ENCODE measurements at regions not wholly inside any gene's neighbourhood (a gene's known extent, or its start where the extent isn't known, plus 50 kb on each side); places are given as distances from the start of the nearest gene placed in this dataset.
A peak's percentile ranks its signal among the peaks of the same experiment; 100 is the strongest.

DNA sequence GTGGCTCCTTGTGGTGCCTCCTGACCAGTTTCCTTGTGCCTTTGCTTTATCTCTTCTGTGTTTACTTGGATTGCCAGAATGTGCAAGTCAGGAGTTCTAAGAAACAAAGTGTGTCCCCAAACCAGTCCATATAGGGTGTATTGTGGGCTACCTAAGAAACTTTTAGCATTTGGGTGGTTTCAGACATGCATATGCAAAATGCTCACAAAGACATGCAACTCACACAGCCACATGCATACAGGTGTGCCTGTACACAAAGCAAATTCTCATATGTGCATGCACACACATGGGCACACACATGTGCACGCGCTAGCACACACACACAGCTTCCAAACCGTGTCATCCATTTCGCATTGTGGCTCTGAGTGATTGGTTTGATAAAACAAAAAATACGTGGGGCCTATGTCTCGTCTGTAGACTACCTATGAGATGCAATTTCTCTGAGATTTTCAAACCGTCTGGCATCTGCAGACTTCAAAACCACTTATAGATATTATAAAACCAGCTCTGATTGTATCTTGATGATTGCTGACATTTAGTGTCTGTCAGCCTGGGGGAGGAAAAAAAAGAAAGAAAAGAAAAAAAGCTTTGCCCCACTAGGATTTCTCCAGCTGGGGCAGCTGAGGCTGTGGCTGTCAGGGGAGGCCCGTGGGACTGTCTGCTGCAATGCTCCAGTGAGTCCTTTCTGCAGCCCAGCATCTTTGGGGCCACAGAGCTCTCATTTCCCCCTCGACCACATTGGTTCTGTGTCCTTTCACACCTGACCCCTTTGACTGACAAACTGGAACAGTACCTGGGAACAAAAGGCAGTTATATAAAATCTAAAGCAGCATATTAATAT is 556.1 kb downstream of the CMPK2 start:
- no peak overlapping the region for H3K4me2 ChIP-seq
- ChIA-PET CTCF (interaction anchor here (1.0 to 1.7 kb wide), 8 partner anchors 11 to 44 kb away, joined by 3 to 4 read pairs (median 3); no protein-coding TSS in a partner anchor), POLR2A (interaction anchor here (0.6 to 1.0 kb wide), 2 partner anchors 266 to 617 kb away, joined by 3 read pairs; partner anchors contain the start of gene SOX11)
- peak overlapping the region in 1 of 2 experiments; percentile 88; a peak in 2 of 4 replicates for H3K27ac ChIP-seq (ENCODE audit: low read depth in 2 of 2, low read length in 1 of 2)
- H3K9me2 ChIP-seq: no peaks in the 10 kb centered on the region
- H2AFZ ChIP-seq (ENCODE audit: low read depth): no peak overlapping the region
- no peaks in the 10 kb centered on the region for H4K20me1 ChIP-seq (ENCODE audit: insufficient read depth)
- H3K4me1 ChIP-seq (ENCODE audit: control insufficient read depth in 1 of 2, insufficient read depth in 2 of 2, low read depth in 1 of 2, low read length in 1 of 2): peaks cover 0 to 28% of the 10 kb centered on the region in 2 experiments; a peak in 3 of 4 replicates
- no peaks in the 10 kb centered on the region for H3K79me2 ChIP-seq (ENCODE audit: insufficient read depth)
- no peaks in the 10 kb centered on the region for H3F3A ChIP-seq (replicated peaks; ENCODE audit: insufficient read depth)
- no peaks in the 10 kb centered on the region for H3K9me3 ChIP-seq
- H3K27me3 ChIP-seq (ENCODE audit: insufficient read depth): no peaks in the 10 kb centered on the region
- peak; percentile 64 for DNase-seq
- no peak overlapping the region for H3K9ac ChIP-seq
- peak overlapping the region in 1 of 2 experiments; percentile 20; a peak in 1 of 4 replicates for H3K4me3 ChIP-seq (ENCODE audit: low read depth in 2 of 2, low read length in 1 of 2)
- 31% methylated on average over 9 of the region's 9 CpGs for WGBS (ENCODE audit: low lambda C conversion rate)
- TF ChIP-seq REST (IDR thresholded peaks at IDR 0.05; ENCODE audit: low read depth, low read length) (no peak), GATA2 (CRISPR knock-in tag; IDR thresholded peaks at IDR 0.05) (peak; percentile 76), NFIC (IDR thresholded peaks at IDR 0.05; ENCODE audit: borderline replicate concordance) (no peak), YY1 (IDR thresholded peaks at IDR 0.05; ENCODE audit: low read depth) (no peak), POLR2AphosphoS5 (IDR thresholded peaks at IDR 0.05; ENCODE audit: low read depth, low read length) (no peak), RCOR1 (IDR thresholded peaks at IDR 0.05; ENCODE audit: low read length) (no peak), ELF1 (IDR thresholded peaks at IDR 0.05) (no peak), TEAD4 (IDR thresholded peaks at IDR 0.05; ENCODE audit: borderline replicate concordance, insufficient read depth) (no peak), EP300 (IDR thresholded peaks at IDR 0.05; ENCODE audit: borderline replicate concordance in 1 of 2, low read depth in 1 of 2, low read length in 1 of 2) (peak in 1 of 2 experiments; percentile 78; a peak in 2 of 4 replicates)
- H3K36me3 ChIP-seq (replicated peaks in 1 of 2; ENCODE audit: control insufficient read depth in 1 of 2, insufficient read depth in 2 of 2, low read length in 1 of 2): no peaks in the 10 kb centered on the region

Data from SK-N-SH (cell line).